ENCODE measurements at regions not wholly inside any gene's neighbourhood (a gene's known extent, or its start where the extent isn't known, plus 50 kb on each side); places are given as distances from the start of the nearest gene placed in this dataset.

DNA sequence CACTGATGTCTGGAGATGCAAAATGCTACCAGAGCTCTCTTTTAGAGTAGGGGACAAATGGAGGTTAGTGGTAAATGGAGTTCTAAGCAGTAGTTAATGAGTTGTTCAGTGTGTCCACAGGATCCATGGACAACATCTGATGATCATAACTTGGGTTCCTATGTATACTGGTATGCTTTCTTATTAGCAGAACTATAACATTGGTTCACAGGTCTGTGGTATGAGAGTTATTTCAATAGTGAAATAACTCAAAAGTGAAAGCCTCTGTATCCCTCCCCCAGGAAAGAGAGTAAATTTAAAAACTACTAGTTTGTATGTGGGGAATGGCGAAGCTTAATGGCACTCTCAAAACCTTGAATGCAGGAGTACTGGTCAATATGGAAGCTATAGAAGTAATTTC lies 363.5 kb upstream of the EMCN start:
- Histone ChIP-seq H3K79me2 (ENCODE audit: insufficient read depth, low read length) (no peaks in the 10 kb centered on the region), H3K4me1 (ENCODE audit: insufficient read depth, low read length) (no peaks in the 10 kb centered on the region), H3K36me3 (ENCODE audit: insufficient read depth, low read length) (no peaks in the 10 kb centered on the region), H3K4me3 (ENCODE audit: low read depth in 1 of 2, low read length in 2 of 2) (no peak overlapping the region), H3K27me3 (ENCODE audit: insufficient read depth, low read length, poor library complexity) (no peaks in the 10 kb centered on the region), H3K27ac (ENCODE audit: low read length) (no peak overlapping the region), H2AFZ (ENCODE audit: low read depth, low read length) (no peak overlapping the region), H3K4me2 (ENCODE audit: insufficient read depth, low read length) (no peak overlapping the region), H3K9ac (ENCODE audit: low read depth, low read length) (no peak overlapping the region), H3K9me3 (ENCODE audit: insufficient read depth, low read length, severe bottlenecking) (peaks cover 2% of the 10 kb centered on the region), H4K20me1 (ENCODE audit: insufficient read depth, low read length) (no peaks in the 10 kb centered on the region)
- TF ChIP-seq, protein P1, sequence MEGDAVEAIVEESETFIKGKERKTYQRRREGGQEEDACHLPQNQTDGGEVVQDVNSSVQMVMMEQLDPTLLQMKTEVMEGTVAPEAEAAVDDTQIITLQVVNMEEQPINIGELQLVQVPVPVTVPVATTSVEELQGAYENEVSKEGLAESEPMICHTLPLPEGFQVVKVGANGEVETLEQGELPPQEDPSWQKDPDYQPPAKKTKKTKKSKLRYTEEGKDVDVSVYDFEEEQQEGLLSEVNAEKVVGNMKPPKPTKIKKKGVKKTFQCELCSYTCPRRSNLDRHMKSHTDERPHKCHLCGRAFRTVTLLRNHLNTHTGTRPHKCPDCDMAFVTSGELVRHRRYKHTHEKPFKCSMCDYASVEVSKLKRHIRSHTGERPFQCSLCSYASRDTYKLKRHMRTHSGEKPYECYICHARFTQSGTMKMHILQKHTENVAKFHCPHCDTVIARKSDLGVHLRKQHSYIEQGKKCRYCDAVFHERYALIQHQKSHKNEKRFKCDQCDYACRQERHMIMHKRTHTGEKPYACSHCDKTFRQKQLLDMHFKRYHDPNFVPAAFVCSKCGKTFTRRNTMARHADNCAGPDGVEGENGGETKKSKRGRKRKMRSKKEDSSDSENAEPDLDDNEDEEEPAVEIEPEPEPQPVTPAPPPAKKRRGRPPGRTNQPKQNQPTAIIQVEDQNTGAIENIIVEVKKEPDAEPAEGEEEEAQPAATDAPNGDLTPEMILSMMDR (IDR thresholded peaks at IDR 0.05; ENCODE audit: borderline replicate concordance, extremely low read depth, low read length, poor library complexity, severe bottlenecking), result no peak
- no peak for TF ChIP-seq EZH2 (IDR thresholded peaks at IDR 0.05; ENCODE audit: borderline replicate concordance, low read depth, low read length, severe bottlenecking)
- ATAC-seq (ENCODE audit: insufficient read depth, low read depth) (no peak), DNase-seq (no peak)

DNA sequence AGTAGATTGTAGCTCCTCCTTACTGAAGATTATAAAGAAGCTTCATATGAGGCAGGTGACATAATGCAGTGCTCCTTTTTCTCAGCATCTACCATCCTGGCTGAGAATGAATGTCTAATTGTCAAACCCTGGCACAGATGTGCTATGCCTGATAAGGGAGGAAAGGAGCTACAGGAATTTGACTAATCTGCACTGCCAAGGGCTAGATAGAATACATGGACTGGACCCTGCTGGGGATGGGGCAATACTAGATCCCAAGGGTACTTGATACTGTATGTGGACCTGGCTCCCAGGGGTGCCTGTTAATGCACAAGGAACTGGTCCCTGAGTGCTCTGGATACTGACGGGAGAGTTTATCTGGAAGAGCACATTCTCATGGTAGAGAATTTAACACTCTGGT lies 362.2 kb upstream of the EMCN start:
- Histone ChIP-seq H3K27ac (ENCODE audit: low read length) (no peak overlapping the region), H2AFZ (ENCODE audit: low read depth, low read length) (no peak overlapping the region), H3K4me1 (ENCODE audit: insufficient read depth, low read length) (no peaks in the 10 kb centered on the region), H3K4me2 (ENCODE audit: insufficient read depth, low read length) (no peak overlapping the region), H3K9ac (ENCODE audit: low read depth, low read length) (no peak overlapping the region), H3K27me3 (ENCODE audit: insufficient read depth, low read length, poor library complexity) (no peaks in the 10 kb centered on the region), H3K9me3 (ENCODE audit: insufficient read depth, low read length, severe bottlenecking) (no peaks in the 10 kb centered on the region), H3K79me2 (ENCODE audit: insufficient read depth, low read length) (no peaks in the 10 kb centered on the region), H4K20me1 (ENCODE audit: insufficient read depth, low read length) (no peaks in the 10 kb centered on the region), H3K36me3 (ENCODE audit: insufficient read depth, low read length) (no peaks in the 10 kb centered on the region), H3K4me3 (ENCODE audit: low read depth in 1 of 2, low read length in 2 of 2) (no peak overlapping the region)
- DNase-seq, result no peak
- no peak; the same call in 2 of the 3 replicates for ATAC-seq (ENCODE audit: insufficient read depth, low read depth)
- TF ChIP-seq, protein P1 (IDR thresholded peaks at IDR 0.05; ENCODE audit: borderline replicate concordance, extremely low read depth, low read length, poor library complexity, severe bottlenecking), result no peak
- no peak for TF ChIP-seq EZH2 (IDR thresholded peaks at IDR 0.05; ENCODE audit: borderline replicate concordance, low read depth, low read length, severe bottlenecking)

DNA sequence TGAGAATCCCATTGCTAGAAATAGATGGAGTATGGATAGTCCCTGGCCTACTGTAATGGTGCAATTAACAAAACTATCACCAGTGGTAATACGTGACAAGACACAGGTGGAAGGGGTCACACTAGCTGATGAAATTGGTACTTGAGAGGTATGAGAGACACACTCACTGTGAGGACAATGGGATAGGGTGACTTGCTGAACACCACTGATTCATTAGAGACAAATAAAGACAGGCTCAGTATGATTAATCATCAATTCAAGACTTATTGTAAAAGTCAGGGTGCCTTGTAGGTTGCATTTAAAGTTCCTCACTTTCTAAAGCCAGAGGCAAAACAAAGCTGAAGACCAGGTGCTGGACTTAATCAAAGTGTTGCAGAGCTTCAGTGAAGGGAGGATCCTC lies 361.6 kb upstream of the EMCN start:
- no peaks in the 10 kb centered on the region for H3K27me3 ChIP-seq (ENCODE audit: insufficient read depth, low read length, poor library complexity)
- no peak overlapping the region for H3K4me2 ChIP-seq (ENCODE audit: insufficient read depth, low read length)
- H3K9ac ChIP-seq (ENCODE audit: low read depth, low read length), result no peak overlapping the region
- no peaks in the 10 kb centered on the region for H3K36me3 ChIP-seq (ENCODE audit: insufficient read depth, low read length)
- H3K4me1 ChIP-seq (ENCODE audit: insufficient read depth, low read length), result no peaks in the 10 kb centered on the region
- H3K9me3 ChIP-seq (ENCODE audit: insufficient read depth, low read length, severe bottlenecking), result no peaks in the 10 kb centered on the region
- no peaks in the 10 kb centered on the region for H4K20me1 ChIP-seq (ENCODE audit: insufficient read depth, low read length)
- no peaks in the 10 kb centered on the region for H3K79me2 ChIP-seq (ENCODE audit: insufficient read depth, low read length)
- ATAC-seq (ENCODE audit: insufficient read depth, low read depth) (no peak), DNase-seq (no peak)
- H3K4me3 ChIP-seq (ENCODE audit: low read depth in 1 of 2, low read length in 2 of 2), result no peak overlapping the region
- no peak overlapping the region for H2AFZ ChIP-seq (ENCODE audit: low read depth, low read length)
- H3K27ac ChIP-seq (ENCODE audit: low read length), result no peak overlapping the region
- TF ChIP-seq EZH2 (IDR thresholded peaks at IDR 0.05; ENCODE audit: borderline replicate concordance, low read depth, low read length, severe bottlenecking), result no peak
- TF ChIP-seq, protein P1 (IDR thresholded peaks at IDR 0.05; ENCODE audit: borderline replicate concordance, extremely low read depth, low read length, poor library complexity, severe bottlenecking), result no peak

DNA sequence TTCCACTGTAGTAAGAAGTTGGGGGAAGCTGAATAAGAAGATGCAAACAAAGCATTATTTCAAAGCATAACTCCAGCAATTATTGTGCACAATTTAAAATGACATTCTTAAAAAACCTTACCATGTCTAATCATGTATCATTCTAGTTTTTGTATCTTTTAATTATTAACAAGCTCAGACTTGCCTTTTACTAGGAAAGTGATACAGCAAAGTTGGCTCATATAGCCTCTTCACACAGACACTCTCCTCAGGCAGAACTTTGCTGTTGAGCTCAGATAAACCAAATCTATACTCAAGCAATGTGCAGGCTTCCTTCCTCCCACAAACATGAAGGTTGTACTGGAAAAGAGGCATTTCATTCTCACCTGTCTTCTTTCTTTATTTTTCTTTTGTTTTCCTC lies 358.7 kb upstream of the EMCN start:
- Histone ChIP-seq H3K4me2 (ENCODE audit: insufficient read depth, low read length) (no peak overlapping the region), H3K27me3 (ENCODE audit: insufficient read depth, low read length, poor library complexity) (no peaks in the 10 kb centered on the region), H3K79me2 (ENCODE audit: insufficient read depth, low read length) (no peaks in the 10 kb centered on the region), H3K27ac (ENCODE audit: low read length) (no peak overlapping the region), H3K4me3 (ENCODE audit: low read depth in 1 of 2, low read length in 2 of 2) (no peak overlapping the region), H3K9me3 (ENCODE audit: insufficient read depth, low read length, severe bottlenecking) (no peaks in the 10 kb centered on the region), H3K9ac (ENCODE audit: low read depth, low read length) (no peak overlapping the region), H2AFZ (ENCODE audit: low read depth, low read length) (no peak overlapping the region), H3K36me3 (ENCODE audit: insufficient read depth, low read length) (no peaks in the 10 kb centered on the region), H3K4me1 (ENCODE audit: insufficient read depth, low read length) (no peaks in the 10 kb centered on the region), H4K20me1 (ENCODE audit: insufficient read depth, low read length) (no peaks in the 10 kb centered on the region)
- TF ChIP-seq, protein P1 (IDR thresholded peaks at IDR 0.05; ENCODE audit: borderline replicate concordance, extremely low read depth, low read length, poor library complexity, severe bottlenecking), result no peak
- no peak for TF ChIP-seq EZH2 (IDR thresholded peaks at IDR 0.05; ENCODE audit: borderline replicate concordance, low read depth, low read length, severe bottlenecking)
- ATAC-seq (ENCODE audit: insufficient read depth, low read depth) (no peak), DNase-seq (no peak)
